ENCODE measurements at regions not wholly inside any gene's neighbourhood (a gene's known extent, or its start where the extent isn't known, plus 50 kb on each side); places are given as distances from the start of the nearest gene placed in this dataset.
A peak's percentile ranks its signal among the peaks of the same experiment; 100 is the strongest.

- H3K4me1 Mint-ChIP-seq: no peaks in the 10 kb centered on the region
- H3K9me3 Mint-ChIP-seq: no peaks in the 10 kb centered on the region
- H3K27me3 Mint-ChIP-seq (ENCODE audit: low read depth in 3 of 3): peaks cover 0 to 4% (median 3%) of the 10 kb centered on the region in 3 donors
- no peak overlapping the region for H3K4me3 Mint-ChIP-seq
- no peaks in the 10 kb centered on the region for H3K36me3 Mint-ChIP-seq
- no peak overlapping the region for H3K27ac Mint-ChIP-seq
- DNase-seq: no peak
Measured at GRCh38 chr4:8702516-8703400, 110.2 kb downstream of the CPZ start.

- Mint-ChIP-seq H3K4me3 (no peak overlapping the region), H3K4me1 (no peaks in the 10 kb centered on the region), H3K9me3 (no peaks in the 10 kb centered on the region), H3K27me3 (ENCODE audit: low read depth in 3 of 3) (peaks cover 0 to 4% (median 3%) of the 10 kb centered on the region in 3 donors), H3K27ac (no peak overlapping the region), H3K36me3 (no peaks in the 10 kb centered on the region)
- no peak for DNase-seq
Measured at GRCh38 chr4:8702020-8702495, 109.5 kb downstream of the CPZ start.

GRCh38 chr4:8701126-8702019 is 108.8 kb downstream of the CPZ start:
- no peak overlapping the region for H3K27ac Mint-ChIP-seq
- H3K9me3 Mint-ChIP-seq: no peaks in the 10 kb centered on the region

GRCh38 chr4:8700531-8700930 is 108.0 kb downstream of the CPZ start:
- Mint-ChIP-seq H3K4me1 (no peaks in the 10 kb centered on the region), H3K27ac (no peak overlapping the region), H3K27me3 (ENCODE audit: low read depth in 3 of 3) (peaks cover 0 to 3% (median 2%) of the 10 kb centered on the region in 3 donors), H3K4me3 (no peak overlapping the region), H3K36me3 (no peaks in the 10 kb centered on the region), H3K9me3 (no peaks in the 10 kb centered on the region)
- DNase-seq: no peak

More at GRCh38 chr4:8701126-8702019, 108.8 kb downstream of the CPZ start:
- no peak for DNase-seq
- no peak overlapping the region for H3K4me3 Mint-ChIP-seq
- H3K27me3 Mint-ChIP-seq (ENCODE audit: low read depth in 3 of 3): peaks cover 0 to 4% (median 3%) of the 10 kb centered on the region in 3 donors
- H3K4me1 Mint-ChIP-seq: no peaks in the 10 kb centered on the region
- H3K36me3 Mint-ChIP-seq: no peaks in the 10 kb centered on the region

GRCh38 chr4:8699479-8700145 is 107.0 kb downstream of the CPZ start:
- DNase-seq: no peak
- no peaks in the 10 kb centered on the region for H3K4me1 Mint-ChIP-seq
- no peaks in the 10 kb centered on the region for H3K9me3 Mint-ChIP-seq
- H3K4me3 Mint-ChIP-seq: no peak overlapping the region
- no peak overlapping the region for H3K27ac Mint-ChIP-seq
- H3K27me3 Mint-ChIP-seq (ENCODE audit: low read depth in 3 of 3): peaks cover 2 to 3% (median 3%) of the 10 kb centered on the region in 3 donors
- H3K36me3 Mint-ChIP-seq: no peaks in the 10 kb centered on the region

GRCh38 chr4:8699063-8699385 is 106.5 kb downstream of the CPZ start:
- Mint-ChIP-seq H3K27me3 (ENCODE audit: low read depth in 3 of 3) (peaks cover 2 to 3% (median 3%) of the 10 kb centered on the region in 3 donors), H3K4me1 (no peaks in the 10 kb centered on the region), H3K27ac (no peak overlapping the region), H3K9me3 (no peaks in the 10 kb centered on the region), H3K36me3 (no peaks in the 10 kb centered on the region), H3K4me3 (no peak overlapping the region)
- DNase-seq: no peak

- no peaks in the 10 kb centered on the region for H3K4me1 Mint-ChIP-seq
- no peak for DNase-seq
- peaks cover 3 to 5% (median 4%) of the 10 kb centered on the region in 3 donors for H3K27me3 Mint-ChIP-seq (ENCODE audit: low read depth in 3 of 3)
- no peaks in the 10 kb centered on the region for H3K36me3 Mint-ChIP-seq
- no peak overlapping the region for H3K27ac Mint-ChIP-seq
- no peak overlapping the region for H3K4me3 Mint-ChIP-seq
- no peaks in the 10 kb centered on the region for H3K9me3 Mint-ChIP-seq
Measured at GRCh38 chr4:8698341-8699062, 105.9 kb downstream of the CPZ start.

- Mint-ChIP-seq H3K36me3 (no peaks in the 10 kb centered on the region), H3K27ac (no peak overlapping the region), H3K9me3 (no peaks in the 10 kb centered on the region), H3K4me1 (no peaks in the 10 kb centered on the region), H3K4me3 (no peak overlapping the region), H3K27me3 (ENCODE audit: low read depth in 3 of 3) (peaks cover 3 to 6% (median 5%) of the 10 kb centered on the region in 3 donors)
- DNase-seq: no peak
Measured at GRCh38 chr4:8697826-8698225, 105.3 kb downstream of the CPZ start.

- Mint-ChIP-seq H3K27me3 (ENCODE audit: low read depth in 3 of 3) (peaks cover 3 to 5% (median 5%) of the 10 kb centered on the region in 3 donors), H3K9me3 (no peaks in the 10 kb centered on the region), H3K4me3 (no peak overlapping the region), H3K4me1 (no peaks in the 10 kb centered on the region), H3K36me3 (no peaks in the 10 kb centered on the region), H3K27ac (peak overlapping the region in 1 of 6 donors; percentile 8)
- no peak for DNase-seq
Measured at GRCh38 chr4:8696369-8697127, 104.0 kb downstream of the CPZ start.

- no peaks in the 10 kb centered on the region for H3K36me3 Mint-ChIP-seq
- no peaks in the 10 kb centered on the region for H3K4me1 Mint-ChIP-seq
- peaks cover 3 to 5% (median 5%) of the 10 kb centered on the region in 3 donors for H3K27me3 Mint-ChIP-seq (ENCODE audit: low read depth in 3 of 3)
- no peaks in the 10 kb centered on the region for H3K9me3 Mint-ChIP-seq
- no peak overlapping the region for H3K4me3 Mint-ChIP-seq
- DNase-seq: no peak
- H3K27ac Mint-ChIP-seq: no peak overlapping the region
Measured at GRCh38 chr4:8695237-8696219, 103.0 kb downstream of the CPZ start.

- no peaks in the 10 kb centered on the region for H3K36me3 Mint-ChIP-seq
- H3K4me1 Mint-ChIP-seq: no peaks in the 10 kb centered on the region
- H3K4me3 Mint-ChIP-seq: no peak overlapping the region
- no peaks in the 10 kb centered on the region for H3K9me3 Mint-ChIP-seq
- no peak overlapping the region for H3K27ac Mint-ChIP-seq
- H3K27me3 Mint-ChIP-seq (ENCODE audit: low read depth in 3 of 3): peaks cover 2 to 8% (median 3%) of the 10 kb centered on the region in 3 donors
- no peak for DNase-seq
Measured at GRCh38 chr4:8694651-8695151, 102.1 kb downstream of the CPZ start.

- Mint-ChIP-seq H3K36me3 (no peaks in the 10 kb centered on the region), H3K4me1 (no peaks in the 10 kb centered on the region), H3K27me3 (ENCODE audit: low read depth in 3 of 3) (peaks cover 3 to 8% (median 4%) of the 10 kb centered on the region in 3 donors), H3K27ac (no peak overlapping the region), H3K4me3 (no peak overlapping the region), H3K9me3 (no peaks in the 10 kb centered on the region)
- no peak for DNase-seq
Measured at GRCh38 chr4:8694226-8694625, 101.7 kb downstream of the CPZ start.
